ENCODE measurements at regions not wholly inside any gene's neighbourhood (a gene's known extent, or its start where the extent isn't known, plus 50 kb on each side); places are given as distances from the start of the nearest gene placed in this dataset.

DNA sequence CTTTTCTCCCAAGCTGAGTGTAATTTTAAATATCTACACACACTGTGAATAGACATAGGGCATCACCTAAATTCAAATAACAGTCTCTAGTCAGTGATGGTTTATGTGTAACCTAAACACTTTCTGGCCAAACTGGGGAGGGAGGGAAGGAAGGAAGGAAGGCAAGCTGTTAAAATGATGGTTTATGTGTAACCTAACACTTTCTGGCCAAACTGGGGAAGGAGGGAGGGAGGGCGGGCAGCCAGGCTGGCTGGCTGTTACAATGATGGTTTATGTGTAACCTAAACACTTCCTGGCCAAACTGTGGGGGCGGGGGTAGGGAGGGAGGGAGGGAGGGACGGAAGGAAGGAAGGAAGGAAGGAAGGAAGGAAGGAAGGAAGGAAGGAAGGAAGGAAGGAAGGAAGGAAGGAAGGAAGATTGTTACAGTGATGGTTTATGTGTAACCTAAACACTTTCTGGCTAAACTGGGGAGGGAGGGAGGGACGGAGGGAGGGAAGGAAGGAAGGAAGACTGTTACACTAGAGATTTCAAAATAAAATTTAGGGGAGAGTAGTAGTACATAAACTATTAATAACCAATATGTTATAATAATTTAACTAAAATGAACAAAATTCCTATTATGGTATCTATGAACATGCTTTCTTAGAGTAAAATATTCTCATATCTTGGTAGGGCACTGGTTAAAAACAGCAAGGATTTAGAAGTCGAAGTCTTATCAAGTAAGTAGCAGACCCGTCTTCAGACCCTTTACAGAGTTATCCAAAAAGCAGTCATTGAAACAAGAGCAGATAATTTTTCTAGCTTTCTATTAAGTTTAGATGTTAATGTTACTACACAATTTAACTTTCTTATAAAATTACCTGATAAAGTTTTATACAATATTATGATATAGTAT, 148.1 kb downstream of the LMLN start (continued):
- TF ChIP-seq THRA (IDR thresholded peaks at IDR 0.05) (no peak), GABPB2 (CRISPR knock-in tag; conservative IDR thresholded peaks at IDR 0.05) (no peak), KDM4B (IDR thresholded peaks at IDR 0.05; ENCODE audit: borderline replicate concordance in 2 of 2, low read depth in 1 of 2) (no peak), TEAD4 (IDR thresholded peaks at IDR 0.05; ENCODE audit: low read length) (peak; percentile 75), TEAD4 (CRISPR knock-in tag; IDR thresholded peaks at IDR 0.05; ENCODE audit: borderline replicate concordance) (no peak), CHD2 (IDR thresholded peaks at IDR 0.05; ENCODE audit: low read depth, low read length) (no peak), SRSF9 (IDR thresholded peaks at IDR 0.05; ENCODE audit: borderline replicate concordance, low read depth, low read length) (no peak), KLF10 (CRISPR knock-in tag; IDR thresholded peaks at IDR 0.05) (no peak), ZNF584 (CRISPR knock-in tag; IDR thresholded peaks at IDR 0.05; ENCODE audit: low read depth) (no peak), ZNF282 (CRISPR knock-in tag; IDR thresholded peaks at IDR 0.05) (no peak), ERF (CRISPR knock-in tag; IDR thresholded peaks at IDR 0.05) (no peak), PRMT5 (CRISPR knock-in tag; IDR thresholded peaks at IDR 0.05) (no peak), FOXO4 (CRISPR knock-in tag; IDR thresholded peaks at IDR 0.05) (no peak)
- TF ChIP-seq, protein P1, sequence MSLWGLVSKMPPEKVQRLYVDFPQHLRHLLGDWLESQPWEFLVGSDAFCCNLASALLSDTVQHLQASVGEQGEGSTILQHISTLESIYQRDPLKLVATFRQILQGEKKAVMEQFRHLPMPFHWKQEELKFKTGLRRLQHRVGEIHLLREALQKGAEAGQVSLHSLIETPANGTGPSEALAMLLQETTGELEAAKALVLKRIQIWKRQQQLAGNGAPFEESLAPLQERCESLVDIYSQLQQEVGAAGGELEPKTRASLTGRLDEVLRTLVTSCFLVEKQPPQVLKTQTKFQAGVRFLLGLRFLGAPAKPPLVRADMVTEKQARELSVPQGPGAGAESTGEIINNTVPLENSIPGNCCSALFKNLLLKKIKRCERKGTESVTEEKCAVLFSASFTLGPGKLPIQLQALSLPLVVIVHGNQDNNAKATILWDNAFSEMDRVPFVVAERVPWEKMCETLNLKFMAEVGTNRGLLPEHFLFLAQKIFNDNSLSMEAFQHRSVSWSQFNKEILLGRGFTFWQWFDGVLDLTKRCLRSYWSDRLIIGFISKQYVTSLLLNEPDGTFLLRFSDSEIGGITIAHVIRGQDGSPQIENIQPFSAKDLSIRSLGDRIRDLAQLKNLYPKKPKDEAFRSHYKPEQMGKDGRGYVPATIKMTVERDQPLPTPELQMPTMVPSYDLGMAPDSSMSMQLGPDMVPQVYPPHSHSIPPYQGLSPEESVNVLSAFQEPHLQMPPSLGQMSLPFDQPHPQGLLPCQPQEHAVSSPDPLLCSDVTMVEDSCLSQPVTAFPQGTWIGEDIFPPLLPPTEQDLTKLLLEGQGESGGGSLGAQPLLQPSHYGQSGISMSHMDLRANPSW (CRISPR knock-in tag; IDR thresholded peaks at IDR 0.05), result no peak
- TF ChIP-seq, protein P2, sequence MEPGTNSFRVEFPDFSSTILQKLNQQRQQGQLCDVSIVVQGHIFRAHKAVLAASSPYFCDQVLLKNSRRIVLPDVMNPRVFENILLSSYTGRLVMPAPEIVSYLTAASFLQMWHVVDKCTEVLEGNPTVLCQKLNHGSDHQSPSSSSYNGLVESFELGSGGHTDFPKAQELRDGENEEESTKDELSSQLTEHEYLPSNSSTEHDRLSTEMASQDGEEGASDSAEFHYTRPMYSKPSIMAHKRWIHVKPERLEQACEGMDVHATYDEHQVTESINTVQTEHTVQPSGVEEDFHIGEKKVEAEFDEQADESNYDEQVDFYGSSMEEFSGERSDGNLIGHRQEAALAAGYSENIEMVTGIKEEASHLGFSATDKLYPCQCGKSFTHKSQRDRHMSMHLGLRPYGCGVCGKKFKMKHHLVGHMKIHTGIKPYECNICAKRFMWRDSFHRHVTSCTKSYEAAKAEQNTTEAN (CRISPR knock-in tag; IDR thresholded peaks at IDR 0.05), result no peak

Measured in K562 (cell line).